Esophagus muscularis mucosa (tissue), 4 donors: ENCODE measurements at regions not wholly inside any gene's neighbourhood (a gene's known extent, or its start where the extent isn't known, plus 50 kb on each side); places are given as distances from the start of the nearest gene placed in this dataset.

Experiments
- EP300 ChIP-seq: sonication (generic); formaldehyde crosslinking; IDR thresholded peaks from one replicate; pipeline ENCODE4 v1.6.1; 2017; ENCODE audit warnings: antibody characterized with exemption
- POLR2A ChIP-seq: fragments of 450-650 bp; IDR thresholded peaks from one replicate; pipeline ENCODE4 v1.6.1; 2017; ENCODE audit warnings: antibody characterized with exemption, moderate library complexity, mild to moderate bottlenecking, low read depth
- TF ChIP-seq, protein P1 (sequence below), 3 experiments: fragments of 200-600 bp in 2 of 3; fragments of 450-650 bp in 1 of 3; sonication (generic) in 2 of 3; IDR thresholded peaks; one replicate each; pipeline ENCODE4 v1.5.1; 2017 to 2019; ENCODE audit warnings: antibody characterized with exemption in 3 of 3, mild to moderate bottlenecking in 2 of 3, moderate library complexity in 1 of 3

DNA sequence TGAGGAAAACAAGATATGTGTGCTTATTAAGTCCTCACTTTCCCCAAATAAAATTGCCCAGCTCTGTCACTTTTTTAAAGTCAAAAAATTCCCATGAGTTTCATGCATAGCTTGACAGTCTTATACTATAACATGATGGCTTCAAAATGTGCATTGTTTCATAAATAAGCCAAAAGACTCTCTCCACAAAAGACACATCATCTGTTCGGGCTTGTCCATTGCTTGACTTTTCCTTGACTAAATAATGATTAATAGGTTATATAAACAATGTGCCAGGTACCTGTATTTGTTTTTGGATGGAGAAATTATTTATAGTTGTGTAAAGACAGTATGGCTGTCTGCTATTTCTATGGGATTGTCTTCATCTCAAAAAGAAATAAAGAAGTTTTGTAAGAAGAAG, 329.2 kb upstream of the KLF3 start:
- TF ChIP-seq, protein P1, sequence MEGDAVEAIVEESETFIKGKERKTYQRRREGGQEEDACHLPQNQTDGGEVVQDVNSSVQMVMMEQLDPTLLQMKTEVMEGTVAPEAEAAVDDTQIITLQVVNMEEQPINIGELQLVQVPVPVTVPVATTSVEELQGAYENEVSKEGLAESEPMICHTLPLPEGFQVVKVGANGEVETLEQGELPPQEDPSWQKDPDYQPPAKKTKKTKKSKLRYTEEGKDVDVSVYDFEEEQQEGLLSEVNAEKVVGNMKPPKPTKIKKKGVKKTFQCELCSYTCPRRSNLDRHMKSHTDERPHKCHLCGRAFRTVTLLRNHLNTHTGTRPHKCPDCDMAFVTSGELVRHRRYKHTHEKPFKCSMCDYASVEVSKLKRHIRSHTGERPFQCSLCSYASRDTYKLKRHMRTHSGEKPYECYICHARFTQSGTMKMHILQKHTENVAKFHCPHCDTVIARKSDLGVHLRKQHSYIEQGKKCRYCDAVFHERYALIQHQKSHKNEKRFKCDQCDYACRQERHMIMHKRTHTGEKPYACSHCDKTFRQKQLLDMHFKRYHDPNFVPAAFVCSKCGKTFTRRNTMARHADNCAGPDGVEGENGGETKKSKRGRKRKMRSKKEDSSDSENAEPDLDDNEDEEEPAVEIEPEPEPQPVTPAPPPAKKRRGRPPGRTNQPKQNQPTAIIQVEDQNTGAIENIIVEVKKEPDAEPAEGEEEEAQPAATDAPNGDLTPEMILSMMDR (IDR thresholded peaks at IDR 0.05) = no peak
- TF ChIP-seq POLR2A (no peak), EP300 (no peak)
